ENCODE measurements at regions not wholly inside any gene's neighbourhood (a gene's known extent, or its start where the extent isn't known, plus 50 kb on each side); places are given as distances from the start of the nearest gene placed in this dataset.

DNA sequence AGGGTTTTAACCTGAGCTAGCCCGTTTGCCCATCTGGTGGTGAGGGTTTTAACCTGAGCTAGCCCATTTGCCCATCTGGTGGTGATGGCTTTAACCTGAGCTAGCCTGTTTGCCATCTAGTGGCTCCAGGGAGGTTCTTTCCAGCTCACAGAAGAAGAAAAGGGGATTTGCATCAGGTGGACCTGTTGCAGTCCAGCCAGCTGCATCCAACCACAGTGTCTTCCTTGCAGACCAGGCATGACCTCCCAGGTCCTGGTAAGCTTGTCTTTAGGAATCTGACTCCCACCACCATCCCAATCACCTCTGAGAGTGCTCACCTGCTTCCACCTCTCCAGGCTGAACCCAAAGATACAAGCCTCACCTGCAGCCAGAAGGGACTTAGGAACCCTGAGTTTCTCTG is 62.4 kb upstream of the EMX2 start:
- H3K4me3 Mint-ChIP-seq (ENCODE audit: unreplicated experiment) = no peak overlapping the region
- no peaks in the 10 kb centered on the region for H3K27me3 Mint-ChIP-seq (ENCODE audit: insufficient read depth, unreplicated experiment)
- peaks cover 7% of the 10 kb centered on the region for H3K9me3 Mint-ChIP-seq (ENCODE audit: unreplicated experiment)
- BruUV-seq (replicated peaks) = no TSS peak
- DNase-seq (ENCODE audit: unreplicated experiment) = no peak
- intact Hi-C loops (cut with micrococcal nuclease) = no loop called here
- peaks cover 6% of the 10 kb centered on the region for H3K36me3 Mint-ChIP-seq (ENCODE audit: insufficient read depth, unreplicated experiment)
- no peak overlapping the region for H3K27ac Mint-ChIP-seq (ENCODE audit: low read depth, unreplicated experiment)
- ChIA-PET CTCF (interaction anchor here (0.6 to 1.8 kb wide), 18 partner anchors 13 to 1064 kb away, joined by 3 to 27 read pairs (median 3); no protein-coding TSS in a partner anchor), POLR2A (interaction anchor here (1.2 to 1.9 kb wide), 2 partner anchors 18 to 38 kb away, joined by 4 to 9 read pairs; no protein-coding TSS in a partner anchor)
- TF ChIP-seq CTCF (IDR thresholded peaks at IDR 0.05; ENCODE audit: unreplicated experiment) = no peak
- H3K4me1 Mint-ChIP-seq (ENCODE audit: insufficient read depth, unreplicated experiment) = peaks cover 24% of the 10 kb centered on the region

DNA sequence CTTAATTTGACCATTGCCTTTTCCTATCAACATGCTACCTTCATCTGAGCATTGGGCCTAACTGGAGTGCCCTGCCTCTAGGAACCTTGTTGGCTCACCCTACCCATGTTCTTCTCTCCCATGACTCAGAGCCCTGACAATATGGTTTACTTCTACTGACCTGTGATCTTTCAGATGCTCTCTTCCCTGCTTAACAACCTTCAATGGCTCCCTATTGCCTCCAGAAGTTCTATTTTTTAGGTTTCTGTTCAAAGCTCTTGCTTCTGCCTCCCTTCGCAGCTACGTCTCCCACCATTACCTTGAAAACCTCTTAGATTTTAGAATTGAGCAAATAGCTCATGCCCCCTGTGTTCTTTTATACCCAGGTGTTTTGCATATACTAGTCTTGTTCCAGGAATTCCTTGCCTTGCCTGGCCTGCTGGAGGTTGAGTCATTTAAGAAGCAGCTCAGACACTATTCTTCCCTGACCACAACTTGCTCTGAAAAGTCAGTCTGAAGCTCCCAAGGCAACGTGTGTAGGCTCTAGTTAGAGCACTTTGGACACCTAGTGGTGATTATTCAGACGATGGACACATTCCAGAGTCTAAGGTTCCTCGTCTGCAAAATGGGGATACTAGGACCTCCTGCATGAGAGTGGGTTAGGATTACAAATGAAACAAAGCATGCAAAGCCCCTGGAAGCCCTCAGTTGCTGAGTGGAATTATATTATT is 64.4 kb upstream of the EMX2 start:
- peak; percentile 20 for TF ChIP-seq CTCF (IDR thresholded peaks at IDR 0.05; ENCODE audit: unreplicated experiment)
- intact Hi-C loops (cut with micrococcal nuclease) = loop anchor here (1.0 to 10.0 kb wide), 3 partner anchors 36 to 263 kb away; no protein-coding TSS in a partner anchor
- Mint-ChIP-seq H3K27me3 (ENCODE audit: insufficient read depth, unreplicated experiment) (no peaks in the 10 kb centered on the region), H3K4me3 (ENCODE audit: unreplicated experiment) (no peak overlapping the region), H3K9me3 (ENCODE audit: unreplicated experiment) (peaks cover 7% of the 10 kb centered on the region), H3K4me1 (ENCODE audit: insufficient read depth, unreplicated experiment) (peaks cover 17% of the 10 kb centered on the region), H3K27ac (ENCODE audit: low read depth, unreplicated experiment) (peak overlapping the region; percentile 88), H3K36me3 (ENCODE audit: insufficient read depth, unreplicated experiment) (peaks cover under 1% of the 10 kb centered on the region)
- peak; percentile 90 for DNase-seq (ENCODE audit: unreplicated experiment)
- ChIA-PET POLR2A (interaction anchor here (0.6 to 2.5 kb wide), 7 partner anchors 8 to 771 kb away, joined by 3 to 20 read pairs (median 5); no protein-coding TSS in a partner anchor), CTCF (interaction anchor here (0.7 to 1.9 kb wide), 21 partner anchors 10 to 303 kb away, joined by 3 to 25 read pairs (median 3); no protein-coding TSS in a partner anchor)
- BruUV-seq (replicated peaks) = no TSS peak

- Mint-ChIP-seq H3K27ac (ENCODE audit: low read depth, unreplicated experiment) (peak overlapping the region; percentile 88), H3K4me3 (ENCODE audit: unreplicated experiment) (no peak overlapping the region), H3K36me3 (ENCODE audit: insufficient read depth, unreplicated experiment) (no peaks in the 10 kb centered on the region), H3K27me3 (ENCODE audit: insufficient read depth, unreplicated experiment) (peaks cover 7% of the 10 kb centered on the region), H3K9me3 (ENCODE audit: unreplicated experiment) (peaks cover 7% of the 10 kb centered on the region), H3K4me1 (ENCODE audit: insufficient read depth, unreplicated experiment) (peaks cover 10% of the 10 kb centered on the region)
- POLR2A ChIA-PET = interaction anchor here (1.1 to 2.5 kb wide), 3 partner anchors 9 to 39 kb away, joined by 3 to 20 read pairs (median 5); no protein-coding TSS in a partner anchor
- no peak for DNase-seq (ENCODE audit: unreplicated experiment)
- TF ChIP-seq CTCF (IDR thresholded peaks at IDR 0.05; ENCODE audit: unreplicated experiment) = no peak
- CTCF ChIA-PET = interaction anchor here (0.6 to 1.9 kb wide), 22 partner anchors 9 to 261 kb away, joined by 3 to 25 read pairs (median 3); no protein-coding TSS in a partner anchor
- BruUV-seq (replicated peaks) = no TSS peak
- intact Hi-C loops (cut with micrococcal nuclease) = loop anchor here (10.0 kb wide), 1 partner anchor 263 kb away; no protein-coding TSS in a partner anchor
Measured at GRCh38 chr10:117477211-117477947, 65.2 kb upstream of the EMX2 start.

- intact Hi-C loops (cut with micrococcal nuclease) = loop anchor here (10.0 kb wide), 1 partner anchor 262 kb away; no protein-coding TSS in a partner anchor
- ChIA-PET POLR2A (interaction anchor here (2.5 kb wide), 1 partner anchor 34 kb away, joined by 20 read pairs; no protein-coding TSS in a partner anchor), CTCF (interaction anchor here (0.6 to 1.9 kb wide), 5 partner anchors 15 to 260 kb away, joined by 3 to 21 read pairs (median 8); no protein-coding TSS in a partner anchor)
- Mint-ChIP-seq H3K9me3 (ENCODE audit: unreplicated experiment) (peaks cover 7% of the 10 kb centered on the region), H3K4me3 (ENCODE audit: unreplicated experiment) (no peak overlapping the region), H3K27ac (ENCODE audit: low read depth, unreplicated experiment) (no peak overlapping the region), H3K27me3 (ENCODE audit: insufficient read depth, unreplicated experiment) (peaks cover 13% of the 10 kb centered on the region), H3K4me1 (ENCODE audit: insufficient read depth, unreplicated experiment) (peaks cover 10% of the 10 kb centered on the region), H3K36me3 (ENCODE audit: insufficient read depth, unreplicated experiment) (no peaks in the 10 kb centered on the region)
- DNase-seq (ENCODE audit: unreplicated experiment) = no peak
- no TSS peak for BruUV-seq (replicated peaks)
- TF ChIP-seq CTCF (IDR thresholded peaks at IDR 0.05; ENCODE audit: unreplicated experiment) = no peak
Measured at GRCh38 chr10:117476716-117477115, 65.8 kb upstream of the EMX2 start.

Data from MCF 10A (cell line).